ENCODE measurements at regions not wholly inside any gene's neighbourhood (a gene's known extent, or its start where the extent isn't known, plus 50 kb on each side); places are given as distances from the start of the nearest gene placed in this dataset.

- Histone ChIP-seq H3K14ac (ENCODE audit: insufficient read length) (no peak overlapping the region), H3K23ac (ENCODE audit: insufficient read length) (no peak overlapping the region), H3K9ac (replicated peaks in 1 of 4; ENCODE audit: extremely low read depth in 1 of 4, low read depth in 3 of 4, low read length in 3 of 4) (no peak overlapping the region), H2BK120ac (replicated peaks; ENCODE audit: low read depth, low read length) (no peak overlapping the region), H3K18ac (ENCODE audit: extremely low read depth, low read length) (no peak overlapping the region), H3K23me2 (ENCODE audit: low read depth, low read length) (no peaks in the 10 kb centered on the region), H3K9me3 (ENCODE audit: insufficient read depth in 2 of 2, low read depth in 1 of 2, low read length in 1 of 2) (no peaks in the 10 kb centered on the region), H3K4me2 (ENCODE audit: insufficient read depth in 1 of 2, low read depth in 2 of 2, low read length in 2 of 2) (no peak overlapping the region), H4K20me1 (replicated peaks in 1 of 2; ENCODE audit: control insufficient read depth in 1 of 2, insufficient read depth in 2 of 2, low read length in 2 of 2) (peaks cover 0 to 2% of the 10 kb centered on the region in 2 experiments), H2BK20ac (ENCODE audit: low read length) (no peak overlapping the region), H3K56ac (replicated peaks; ENCODE audit: insufficient read length, low read depth, low read length) (no peak overlapping the region), H4K5ac (ENCODE audit: insufficient read length, low read depth, low read length) (no peak overlapping the region), H2BK15ac (ENCODE audit: low read length) (no peak overlapping the region), H3K36me3 (ENCODE audit: control insufficient read depth in 2 of 4, insufficient read depth in 4 of 4, low read length in 3 of 4) (no peaks in the 10 kb centered on the region), H4K91ac (replicated peaks; ENCODE audit: insufficient read length, low read length) (no peak overlapping the region), H3K4ac (replicated peaks; ENCODE audit: insufficient read length, low read depth, low read length) (no peak overlapping the region), H3K27me3 (replicated peaks in 1 of 4; ENCODE audit: control insufficient read depth in 3 of 4, extremely low read depth in 1 of 4, insufficient read depth in 3 of 4, low read length in 3 of 4) (no peaks in the 10 kb centered on the region), H2BK5ac (ENCODE audit: low read depth, low read length) (no peak overlapping the region), H3K79me2 (ENCODE audit: control insufficient read depth in 1 of 2, insufficient read depth in 2 of 2, low read length in 2 of 2) (no peaks in the 10 kb centered on the region), H3K27ac (ENCODE audit: low read depth, low read length) (no peak overlapping the region), H3K79me1 (ENCODE audit: low read depth, low read length) (no peaks in the 10 kb centered on the region), H2BK12ac (ENCODE audit: low read depth, low read length) (no peak overlapping the region), H2AK5ac (ENCODE audit: low read depth, low read length) (no peak overlapping the region), H3K4me1 (replicated peaks in 1 of 4; ENCODE audit: control insufficient read depth in 3 of 4, insufficient read depth in 4 of 4, low read length in 3 of 4) (no peaks in the 10 kb centered on the region), H4K8ac (ENCODE audit: extremely low read depth, insufficient read depth, low read length) (no peak overlapping the region), H2AFZ (ENCODE audit: low read length) (no peak overlapping the region; the same call in 1 of the 2 replicates), H3K4me3 (ENCODE audit: extremely low read depth in 1 of 4, insufficient read depth in 2 of 4, low read depth in 3 of 4, low read length in 4 of 4) (no peak overlapping the region)
- no peak for DNase-seq (ENCODE audit: low read depth in 1 of 2, low spot score in 2 of 2)
- ChIA-PET POLR2A (ENCODE audit: partially characterized antibody) (no interaction called here), CTCF (ENCODE audit: partially characterized antibody) (interaction anchor here (1.3 to 1.6 kb wide), 2 partner anchors 191 to 547 kb away, joined by 3 to 4 read pairs; partner anchors contain the start of gene ENC1)
- WGBS, 2 experiments (ENCODE audit: extremely low coverage in 1 of 2, insufficient coverage in 1 of 2, insufficient read length in 1 of 2, insufficient replicate concordance in 2 of 2, low coverage in 1 of 2, low lambda C conversion rate in 2 of 2, missing lambda C conversion rate in 1 of 2) = 90% methylated on average over 2 of the region's 2 CpGs; no CpG with 5 or more reads in 1 of the 2 experiments
- TF ChIP-seq JUN (IDR thresholded peaks at IDR 0.05; ENCODE audit: low read depth, low read length) (no peak), NANOG (IDR thresholded peaks at IDR 0.05; ENCODE audit: insufficient read depth, low read depth, low read length, poor library complexity, severe bottlenecking) (no peak), EP300 (IDR thresholded peaks at IDR 0.05; ENCODE audit: borderline replicate concordance in 1 of 2, low read depth in 2 of 2, low read length in 2 of 2) (no peak), YY1 (IDR thresholded peaks at IDR 0.05; ENCODE audit: low read depth, low read length) (no peak), SIX5 (IDR thresholded peaks at IDR 0.05; ENCODE audit: low read depth, low read length) (no peak), TAF1 (IDR thresholded peaks at IDR 0.05; ENCODE audit: low read depth, low read length) (no peak), GTF2F1 (IDR thresholded peaks at IDR 0.05; ENCODE audit: borderline replicate concordance, low read depth, low read length) (no peak), POLR2A (IDR thresholded peaks at IDR 0.05; ENCODE audit: control extremely low read depth in 1 of 2, low read depth in 2 of 2, low read length in 2 of 2) (no peak), BCL11A (IDR thresholded peaks at IDR 0.05; ENCODE audit: low read depth in 2 of 2, low read length in 2 of 2) (no peak), MAX (IDR thresholded peaks at IDR 0.05) (no peak), CHD1 (IDR thresholded peaks at IDR 0.05; ENCODE audit: low read depth, low read length) (no peak), USF2 (IDR thresholded peaks at IDR 0.05; ENCODE audit: low read length) (no peak), CBX8 (IDR thresholded peaks at IDR 0.05; ENCODE audit: borderline replicate concordance, low read depth, low read length) (no peak), KDM1A (IDR thresholded peaks at IDR 0.05; ENCODE audit: borderline replicate concordance, low read length) (no peak)
- FAIRE-seq = no peak
Observed at GRCh38 chr5:74093561-74093960, 467.6 kb downstream of the ARHGEF28 start.
